ENCODE measurements at regions not wholly inside any gene's neighbourhood (a gene's known extent, or its start where the extent isn't known, plus 50 kb on each side); places are given as distances from the start of the nearest gene placed in this dataset.
"Not testable (repeated sequence)": the region's sequence is repeated elsewhere in the genome, so short reads cannot be mapped to it uniquely, and the experiment has no call there.

- H3K4me3 ChIP-seq (ENCODE audit: low read length) = no peak overlapping the region
- no peak for DNase-seq (ENCODE audit: low read depth, low spot score)
These were observed 110.2 kb upstream of the WDR1 start for GRCh38 chr4:10226756-10227155.

- H3K4me3 ChIP-seq (ENCODE audit: low read length) = no peak overlapping the region
- no peak for DNase-seq (ENCODE audit: low read depth, low spot score)
These were observed 108.5 kb upstream of the WDR1 start for GRCh38 chr4:10225096-10225495.

GRCh38 chr4:10223782-10224181 is 107.2 kb upstream of the WDR1 start:
- H3K4me3 ChIP-seq (ENCODE audit: low read length) = no peak overlapping the region
- DNase-seq (ENCODE audit: low read depth, low spot score) = no peak

GRCh38 chr4:10213481-10213880 is 96.9 kb upstream of the WDR1 start:
- not testable (repeated sequence) for DNase-seq (ENCODE audit: low read depth, low spot score); H3K4me3 ChIP-seq (ENCODE audit: low read length)

GRCh38 chr4:10212901-10213300 is 96.3 kb upstream of the WDR1 start:
- DNase-seq (ENCODE audit: low read depth, low spot score) = no peak
- H3K4me3 ChIP-seq (ENCODE audit: low read length) = no peak overlapping the region

- DNase-seq (ENCODE audit: low read depth, low spot score) = no peak
- no peak overlapping the region for H3K4me3 ChIP-seq (ENCODE audit: low read length)
These were observed 95.8 kb upstream of the WDR1 start for GRCh38 chr4:10212400-10212799.

- no peak overlapping the region for H3K4me3 ChIP-seq (ENCODE audit: low read length)
- DNase-seq (ENCODE audit: low read depth, low spot score) = no peak
These were observed 90.5 kb upstream of the WDR1 start for GRCh38 chr4:10207116-10207515.

- H3K4me3 ChIP-seq (ENCODE audit: low read length) = no peak overlapping the region
- DNase-seq (ENCODE audit: low read depth, low spot score) = no peak
These were observed 88.6 kb upstream of the WDR1 start for GRCh38 chr4:10205223-10205622.

- H3K4me3 ChIP-seq (ENCODE audit: low read length) = no peak overlapping the region
- no peak for DNase-seq (ENCODE audit: low read depth, low spot score)
These were observed 87.9 kb upstream of the WDR1 start for GRCh38 chr4:10204401-10205058.

GRCh38 chr4:10203851-10204250 is 87.3 kb upstream of the WDR1 start:
- no peak overlapping the region for H3K4me3 ChIP-seq (ENCODE audit: low read length)
- DNase-seq (ENCODE audit: low read depth, low spot score) = no peak

- no peak for DNase-seq (ENCODE audit: low read depth, low spot score)
- no peak overlapping the region for H3K4me3 ChIP-seq (ENCODE audit: low read length)
These were observed 85.0 kb upstream of the WDR1 start for GRCh38 chr4:10201381-10202223.

GRCh38 chr4:10200869-10201268 is 84.3 kb upstream of the WDR1 start:
- H3K4me3 ChIP-seq (ENCODE audit: low read length) = no peak overlapping the region
- DNase-seq (ENCODE audit: low read depth, low spot score) = no peak

- DNase-seq (ENCODE audit: low read depth, low spot score) = no peak
- H3K4me3 ChIP-seq (ENCODE audit: low read length) = no peak overlapping the region
These were observed 81.8 kb upstream of the WDR1 start for GRCh38 chr4:10198365-10198764.

GRCh38 chr4:10197952-10198351 is 81.4 kb upstream of the WDR1 start:
- H3K4me3 ChIP-seq (ENCODE audit: low read length) = no peak overlapping the region
- DNase-seq (ENCODE audit: low read depth, low spot score) = no peak

GRCh38 chr4:10196191-10196590 is 79.6 kb upstream of the WDR1 start:
- no peak overlapping the region for H3K4me3 ChIP-seq (ENCODE audit: low read length)
- no peak for DNase-seq (ENCODE audit: low read depth, low spot score)

- no peak for DNase-seq (ENCODE audit: low read depth, low spot score)
- H3K4me3 ChIP-seq (ENCODE audit: low read length) = no peak overlapping the region
These were observed 75.7 kb upstream of the WDR1 start for GRCh38 chr4:10192331-10192730.

- DNase-seq (ENCODE audit: low read depth, low spot score) = no peak
- no peak overlapping the region for H3K4me3 ChIP-seq (ENCODE audit: low read length)
These were observed 71.9 kb upstream of the WDR1 start for GRCh38 chr4:10188400-10189004.

- no peak for DNase-seq (ENCODE audit: low read depth, low spot score)
- H3K4me3 ChIP-seq (ENCODE audit: low read length) = no peak overlapping the region
These were observed 69.9 kb upstream of the WDR1 start for GRCh38 chr4:10186228-10187214.

- DNase-seq (ENCODE audit: low read depth, low spot score) = no peak
- no peak overlapping the region for H3K4me3 ChIP-seq (ENCODE audit: low read length)
These were observed 69.1 kb upstream of the WDR1 start for GRCh38 chr4:10185518-10186227.

Data from Jurkat, Clone E6-1 (cell line).